GM12878 (cell line): ENCODE measurements at regions not wholly inside any gene's neighbourhood (a gene's known extent, or its start where the extent isn't known, plus 50 kb on each side); places are given as distances from the start of the nearest gene placed in this dataset.

Experiments
- CEBPB ChIP-seq, 2 experiments: fragments of 150-350 bp in 1 of 2; IDR thresholded peaks; 2 replicates each; pipeline ENCODE4 v1.6.1; 2012 to 2014; ENCODE audit warnings: low read depth in 2 of 2, low read length in 2 of 2, borderline replicate concordance in 1 of 2, inconsistent platforms in 1 of 2
- CEBPZ ChIP-seq: fragments of 150-350 bp; IDR thresholded peaks from 2 replicates; pipeline ENCODE4 v1.6.1; 2016; ENCODE audit warnings: low read depth, low read length
- CHD4 ChIP-seq: fragments of 200-600 bp; sonication (generic); IDR thresholded peaks from 2 replicates; pipeline ENCODE4 v1.6.1; 2016; ENCODE audit warnings: mild to moderate bottlenecking
- CTCF ChIP-seq, 3 experiments: IDR thresholded peaks in 2 of 3; conservative IDR thresholded peaks in 1 of 3; 2 replicates each; pipeline ENCODE4 v1.5.1; 2011; ENCODE audit warnings: low read depth in 3 of 3, low read length in 3 of 3, mild to moderate bottlenecking in 3 of 3, control low read depth in 2 of 3, moderate library complexity in 2 of 3, inconsistent platforms in 1 of 3, mixed read lengths in 1 of 3; ENCODE audit not compliant: control insufficient read depth in 2 of 3, insufficient read depth in 1 of 3; ENCODE audit errors: extremely low read depth in 1 of 3
- EP300 ChIP-seq, 2 experiments: fragments of 150-350 bp in 1 of 2; IDR thresholded peaks; 2 replicates each; pipeline ENCODE4 v1.6.1; 2011 to 2012; ENCODE audit warnings: low read depth in 2 of 2, low read length in 2 of 2, borderline replicate concordance in 1 of 2, improper control_type of control experiment in 1 of 2, inconsistent platforms in 1 of 2; ENCODE audit not compliant: control insufficient read depth in 1 of 2
- MTA2 ChIP-seq: fragments of 450-650 bp; IDR thresholded peaks from 2 replicates; pipeline ENCODE4 v1.6.1; 2016; ENCODE audit warnings: low read depth, mild to moderate bottlenecking, moderate library complexity
- MXI1 ChIP-seq: fragments of 150-350 bp; IDR thresholded peaks from 2 replicates; pipeline ENCODE4 v1.6.1; 2011; ENCODE audit warnings: low read depth, mild to moderate bottlenecking, inconsistent platforms, low read length, improper control_type of control experiment
- PBX3 ChIP-seq: IDR thresholded peaks from 2 replicates; pipeline ENCODE4 v1.6.1; 2011; ENCODE audit warnings: mild to moderate bottlenecking, low read depth, low read length, moderate library complexity; ENCODE audit not compliant: insufficient replicate concordance
- POLR2AphosphoS5 ChIP-seq: IDR thresholded peaks from 2 replicates; pipeline ENCODE4 v1.6.1; 2011; ENCODE audit warnings: mild to moderate bottlenecking, low read length, inconsistent platforms
- REST ChIP-seq: IDR thresholded peaks from 2 replicates; pipeline ENCODE4 v1.6.1; 2012; ENCODE audit warnings: mild to moderate bottlenecking, low read depth, low read length
- TAF1 ChIP-seq: IDR thresholded peaks from 2 replicates; pipeline ENCODE4 v1.6.1; 2011; ENCODE audit warnings: mild to moderate bottlenecking, low read depth, low read length, borderline replicate concordance
- TARDBP ChIP-seq: IDR thresholded peaks from 2 replicates; pipeline ENCODE4 v1.6.1; 2016; ENCODE audit warnings: borderline replicate concordance
- USF1 ChIP-seq: IDR thresholded peaks from 2 replicates; pipeline ENCODE4 v1.6.1; 2011; ENCODE audit warnings: borderline replicate concordance, low read depth, mild to moderate bottlenecking, moderate library complexity, mixed read lengths, low read length; ENCODE audit not compliant: insufficient read depth; ENCODE audit errors: extremely low read length
- ZZZ3 ChIP-seq: IDR thresholded peaks from 2 replicates; pipeline ENCODE4 v1.6.1; 2011; ENCODE audit warnings: low read depth; ENCODE audit not compliant: control insufficient read depth, insufficient read length

- TF ChIP-seq REST (no peak), CHD4 (no peak), PBX3 (no peak), EP300 (IDR thresholded peaks at IDR 0.05; ENCODE audit: borderline replicate concordance in 1 of 2, control insufficient read depth in 1 of 2, low read depth in 2 of 2, low read length in 2 of 2) (no peak), CTCF (IDR thresholded peaks at IDR 0.05 in 2 of 3, conservative IDR thresholded peaks at IDR 0.05 in 1 of 3; ENCODE audit: control insufficient read depth in 2 of 3, extremely low read depth in 1 of 3, insufficient read depth in 1 of 3, low read depth in 3 of 3, low read length in 3 of 3) (no peak), TARDBP (no peak), ZZZ3 (no peak), CEBPZ (no peak), POLR2AphosphoS5 (no peak), MXI1 (no peak), MTA2 (no peak), USF1 (no peak), CEBPB (IDR thresholded peaks at IDR 0.05; ENCODE audit: borderline replicate concordance in 1 of 2, low read depth in 2 of 2, low read length in 2 of 2) (no peak), TAF1 (no peak)
Measured at GRCh38 chr19:5247957-5248705, 92.5 kb downstream of the PTPRS start.
